H9 (cell line): ENCODE measurements at regions not wholly inside any gene's neighbourhood (a gene's known extent, or its start where the extent isn't known, plus 50 kb on each side); places are given as distances from the start of the nearest gene placed in this dataset.

Experiments used
- DNase-seq: peaks from one replicate; pipeline ENCODE4 v3.0.0-alpha.2; 2017
- H2AFZ ChIP-seq: one replicate; pipeline ENCODE4 v1.6.1; 2013; ENCODE audit warnings: mild to moderate bottlenecking, low read length, control low read depth, moderate library complexity
- H2AK5ac ChIP-seq: 2 replicates; pipeline ENCODE4 v1.6.1; 2013; ENCODE audit warnings: low read length, control low read depth, mixed read lengths; ENCODE audit not compliant: insufficient read length
- H2BK120ac ChIP-seq: one replicate; pipeline ENCODE4 v1.6.1; 2013; ENCODE audit warnings: low read depth, mild to moderate bottlenecking, low read length, control low read depth, inconsistent platforms; ENCODE audit not compliant: poor library complexity, severe bottlenecking
- H2BK12ac ChIP-seq: 2 replicates; pipeline ENCODE4 v1.6.1; 2013; ENCODE audit warnings: low read length, control low read depth, mixed read lengths, low read depth; ENCODE audit not compliant: insufficient read length
- H2BK15ac ChIP-seq: 2 replicates; pipeline ENCODE4 v1.6.1; 2013; ENCODE audit warnings: low read depth, low read length, control low read depth
- H2BK20ac ChIP-seq: one replicate; pipeline ENCODE4 v1.6.1; 2013; ENCODE audit warnings: low read depth, mild to moderate bottlenecking, low read length, control low read depth, inconsistent platforms; ENCODE audit not compliant: poor library complexity, severe bottlenecking
- H2BK5ac ChIP-seq: 2 replicates; pipeline ENCODE4 v1.6.1; 2013; ENCODE audit warnings: low read length, control low read depth, mixed read lengths; ENCODE audit not compliant: insufficient read length
- H3K14ac ChIP-seq: 2 replicates; pipeline ENCODE4 v1.6.1; 2013; ENCODE audit warnings: low read length, control low read depth; ENCODE audit not compliant: insufficient read depth
- H3K18ac ChIP-seq: 2 replicates; pipeline ENCODE4 v1.6.1; 2013; ENCODE audit warnings: low read depth, mild to moderate bottlenecking, mixed read lengths, low read length, control low read depth; ENCODE audit not compliant: insufficient read length
- H3K23ac ChIP-seq: 2 replicates; pipeline ENCODE4 v1.6.1; 2013; ENCODE audit warnings: low read length, control low read depth, mixed read lengths, low read depth; ENCODE audit not compliant: insufficient read length
- H3K23me2 ChIP-seq: 2 replicates; pipeline ENCODE4 v1.6.1; 2013; ENCODE audit warnings: low read depth, mild to moderate bottlenecking, mixed read lengths, low read length, control low read depth; ENCODE audit not compliant: insufficient read length, poor library complexity, severe bottlenecking
- H3K27ac ChIP-seq: 2 replicates; pipeline ENCODE4 v1.5.1; 2013; ENCODE audit warnings: low read length, control low read depth, mixed read lengths, low read depth; ENCODE audit not compliant: insufficient read length
- H3K27me3 ChIP-seq: 2 replicates; pipeline ENCODE4 v1.6.1; 2013; ENCODE audit warnings: low read length, control low read depth, inconsistent platforms; ENCODE audit not compliant: insufficient read depth
- H3K4ac ChIP-seq: 2 replicates; pipeline ENCODE4 v1.6.1; 2013; ENCODE audit warnings: low read depth, mild to moderate bottlenecking, control low read depth, inconsistent platforms, low read length, moderate library complexity
- H3K4me1 ChIP-seq: 2 replicates; pipeline ENCODE4 v1.6.1; 2013; ENCODE audit warnings: low read length, control low read depth, inconsistent platforms; ENCODE audit not compliant: insufficient read depth
- H3K4me2 ChIP-seq: 2 replicates; pipeline ENCODE4 v1.6.1; 2013; ENCODE audit warnings: low read length, control low read depth, mixed read lengths; ENCODE audit not compliant: insufficient read length, insufficient read depth
- H3K56ac ChIP-seq: 2 replicates; pipeline ENCODE4 v1.6.1; 2013; ENCODE audit warnings: low read depth, mild to moderate bottlenecking, mixed read lengths, low read length, control low read depth; ENCODE audit not compliant: insufficient read length
- H3K79me1 ChIP-seq: 2 replicates; pipeline ENCODE4 v1.6.1; 2013; ENCODE audit warnings: low read depth, mild to moderate bottlenecking, moderate library complexity, low read length, control low read depth, inconsistent platforms; ENCODE audit not compliant: insufficient read depth, poor library complexity, severe bottlenecking
- H3K79me2 ChIP-seq: 2 replicates; pipeline ENCODE4 v1.6.1; 2013; ENCODE audit warnings: low read length, control low read depth, inconsistent platforms; ENCODE audit not compliant: insufficient read depth
- H3K9ac ChIP-seq: 2 replicates; pipeline ENCODE4 v1.6.1; 2013; ENCODE audit warnings: low read length, control low read depth, mixed read lengths; ENCODE audit not compliant: insufficient read length; ENCODE audit errors: extremely low read depth
- H3K9me3 ChIP-seq: one replicate; pipeline ENCODE4 v1.6.1; 2013; ENCODE audit warnings: low read depth, low read length, inconsistent platforms; ENCODE audit not compliant: control insufficient read depth
- H3T11ph ChIP-seq: one replicate; pipeline ENCODE4 v1.6.1; 2013; ENCODE audit warnings: mild to moderate bottlenecking, low read length, control low read depth, inconsistent platforms
- H4K20me1 ChIP-seq: one replicate; pipeline ENCODE4 v1.6.1; 2013; ENCODE audit not compliant: control insufficient read depth, insufficient read length, insufficient read depth
- H4K5ac ChIP-seq: 2 replicates; pipeline ENCODE4 v1.6.1; 2013; ENCODE audit warnings: low read depth, mild to moderate bottlenecking, mixed read lengths, low read length, control low read depth; ENCODE audit not compliant: insufficient read length
- H4K8ac ChIP-seq: replicated peaks from 2 replicates; pipeline ENCODE4 v1.6.1; 2013; ENCODE audit warnings: low read length, control low read depth, mixed read lengths, low read depth; ENCODE audit not compliant: insufficient read length
- H4K91ac ChIP-seq: 2 replicates; pipeline ENCODE4 v1.6.1; 2013; ENCODE audit warnings: low read depth, mild to moderate bottlenecking, moderate library complexity, mixed read lengths, low read length, control low read depth; ENCODE audit not compliant: insufficient read length
- H3K27ac Mint-ChIP-seq, 3 experiments: 2 replicates in 2 of 3; 3 replicates in 1 of 3; pipeline ENCODE4 v1.8.0; 2020 to 2021; ENCODE audit warnings: mixed read lengths in 3 of 3, mild to moderate bottlenecking in 1 of 3, moderate library complexity in 1 of 3
- H3K27me3 Mint-ChIP-seq: 2 replicates; pipeline ENCODE4 v1.8.0; 2021; ENCODE audit warnings: low read depth, mild to moderate bottlenecking, moderate library complexity, mixed read lengths
- H3K36me3 Mint-ChIP-seq, 3 experiments: 2 replicates in 2 of 3; 3 replicates in 1 of 3; pipeline ENCODE4 v1.8.0; 2020 to 2021; ENCODE audit warnings: low read depth in 3 of 3, mixed read lengths in 3 of 3; ENCODE audit not compliant: insufficient read depth in 1 of 3
- H3K4me1 Mint-ChIP-seq, 2 experiments: 2 replicates each; pipeline ENCODE4 v1.8.0; 2020; ENCODE audit warnings: mixed read lengths in 2 of 2
- H3K4me3 Mint-ChIP-seq, 2 experiments: 2 replicates in 1 of 2; 3 replicates in 1 of 2; pipeline ENCODE4 v1.8.0; 2020 to 2021; ENCODE audit warnings: mild to moderate bottlenecking in 2 of 2, mixed read lengths in 2 of 2, moderate library complexity in 1 of 2
- H3K9me3 Mint-ChIP-seq, 2 experiments: 2 replicates in 1 of 2; 3 replicates in 1 of 2; pipeline ENCODE4 v1.8.0; 2020; ENCODE audit warnings: mild to moderate bottlenecking in 2 of 2, mixed read lengths in 2 of 2, moderate library complexity in 1 of 2
- CTCF ChIP-seq: fragments of 200-600 bp; sonication (generic); conservative IDR thresholded peaks from 3 replicates; pipeline ENCODE4 v1.8.0; 2021; ENCODE audit warnings: antibody characterized with exemption, mild to moderate bottlenecking
- WGBS: extraction: QIAGEN DNeasy Blood & Tissue Kit; methylation state at CpG from one replicate; pipeline ENCODE4 v1.1.7; 2013; ENCODE audit warnings: missing lambda C conversion rate, low lambda C conversion rate, mixed read lengths; ENCODE audit not compliant: insufficient read length; ENCODE audit errors: extremely low coverage; 5-methylcytosine and 5-hydroxymethylcytosine counted together

- Mint-ChIP-seq H3K27ac (no peak overlapping the region), H3K36me3 (peaks cover 0 to 4% (median 0%) of the 10 kb centered on the region in 3 experiments; a peak in 1 of 7 replicates), H3K9me3 (peaks cover 2 to 3% of the 10 kb centered on the region in 2 experiments; a peak in 2 of 5 replicates), H3K4me3 (no peak overlapping the region), H3K27me3 (no peaks in the 10 kb centered on the region), H3K4me1 (peaks cover 10 to 11% of the 10 kb centered on the region in 2 experiments)
- H2BK20ac ChIP-seq, result no peak overlapping the region
- no peaks in the 10 kb centered on the region for H4K20me1 ChIP-seq
- no peak overlapping the region for H3K4ac ChIP-seq
- H3T11ph ChIP-seq, result no peak overlapping the region
- WGBS, result no CpG with 5 or more reads among the region's 2 CpGs
- no peak overlapping the region for H3K4me2 ChIP-seq
- no peak overlapping the region for H2AFZ ChIP-seq
- H2AK5ac ChIP-seq, result no peak overlapping the region
- H3K79me1 ChIP-seq, result no peaks in the 10 kb centered on the region
- H3K27ac ChIP-seq, result no peak overlapping the region
- no peak overlapping the region for H3K9ac ChIP-seq
- H2BK120ac ChIP-seq, result no peak overlapping the region
- no peak overlapping the region for H4K8ac ChIP-seq
- TF ChIP-seq CTCF, result no peak
- no peaks in the 10 kb centered on the region for H3K79me2 ChIP-seq
- H3K4me1 ChIP-seq, result no peaks in the 10 kb centered on the region
- no peak for DNase-seq
- H3K23me2 ChIP-seq, result no peaks in the 10 kb centered on the region
- H2BK15ac ChIP-seq, result no peak overlapping the region
- H3K23ac ChIP-seq, result no peak overlapping the region
- no peak overlapping the region for H2BK12ac ChIP-seq
- H4K91ac ChIP-seq, result no peak overlapping the region
- no peak overlapping the region for H3K56ac ChIP-seq
- no peaks in the 10 kb centered on the region; the same call in 1 of the 2 replicates for H3K27me3 ChIP-seq
- no peaks in the 10 kb centered on the region for H3K9me3 ChIP-seq
- no peak overlapping the region for H3K14ac ChIP-seq
- no peak overlapping the region for H2BK5ac ChIP-seq
- no peak overlapping the region for H3K18ac ChIP-seq
- no peak overlapping the region for H4K5ac ChIP-seq
Measured at GRCh38 chr7:15853832-15854470, 167.5 kb upstream of the MEOX2 start.
